ENCODE measurements at regions not wholly inside any gene's neighbourhood (a gene's known extent, or its start where the extent isn't known, plus 50 kb on each side); places are given as distances from the start of the nearest gene placed in this dataset.

- intact Hi-C loops (cut with micrococcal nuclease): no loop called here
Observed at GRCh38 chr3:74693696-74694393, 79.4 kb upstream of the CNTN3 start.

GRCh38 chr3:74693251-74693650, 78.8 kb upstream of the CNTN3 start:
- intact Hi-C loops (cut with micrococcal nuclease): no loop called here

GRCh38 chr3:74691946-74692345, 77.5 kb upstream of the CNTN3 start:
- intact Hi-C loops (cut with micrococcal nuclease): no loop called here

- intact Hi-C loops (cut with micrococcal nuclease): no loop called here
Observed at GRCh38 chr3:74673326-74673725, 58.9 kb upstream of the CNTN3 start.

- intact Hi-C loops (cut with micrococcal nuclease): no loop called here
Observed at GRCh38 chr3:74664606-74665005, 50.1 kb upstream of the CNTN3 start.

Data from T-helper 2 cell treated with Interferon-gamma antibody and Interleukin-4, amounts not matched to agents 100 ng/mL and 5 ng/mL, for 36 hours (primary cell).